ENCODE measurements at regions not wholly inside any gene's neighbourhood (a gene's known extent, or its start where the extent isn't known, plus 50 kb on each side); places are given as distances from the start of the nearest gene placed in this dataset.
A peak's percentile ranks its signal among the peaks of the same experiment; 100 is the strongest.

DNA sequence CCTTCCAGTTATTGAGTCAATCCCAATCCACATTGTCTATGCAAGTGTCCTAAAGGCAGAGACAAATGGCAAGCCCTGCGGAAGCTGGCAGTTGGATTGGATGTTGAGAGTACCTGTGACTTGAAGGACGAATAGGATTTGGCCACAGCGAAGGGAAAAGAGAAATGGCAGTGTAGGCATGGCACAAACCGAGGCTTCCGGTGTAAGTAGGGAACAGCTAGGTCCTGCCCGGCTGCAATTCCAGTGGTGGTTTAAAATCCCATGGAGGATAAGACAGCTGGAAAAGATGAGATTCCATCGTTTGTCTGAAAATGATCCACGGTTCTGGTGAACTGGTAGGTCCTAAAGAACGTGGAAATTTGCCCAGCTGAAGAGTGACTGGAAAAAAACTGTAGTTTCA is 296.2 kb downstream of the TCERG1L start:
- Histone ChIP-seq H3K27me3 (ENCODE audit: insufficient read depth, low read length, poor library complexity) (no peaks in the 10 kb centered on the region), H4K5ac (ENCODE audit: low read length) (no peak overlapping the region), H3K56ac (ENCODE audit: low read length) (no peak overlapping the region), H3K4me3 (ENCODE audit: low read length) (no peak overlapping the region), H2BK5ac (ENCODE audit: low read length) (no peak overlapping the region), H3K4me1 (ENCODE audit: control insufficient read depth, low read depth, low read length) (peaks cover 4% of the 10 kb centered on the region), H3K36me3 (ENCODE audit: control insufficient read depth, insufficient read depth, low read length) (no peaks in the 10 kb centered on the region), H2AK5ac (ENCODE audit: low read length) (no peak overlapping the region), H3K18ac (ENCODE audit: low read length) (no peak overlapping the region), H3K23ac (ENCODE audit: low read length) (no peak overlapping the region), H3K9ac (ENCODE audit: low read length) (no peak overlapping the region), H2BK15ac (replicated peaks; ENCODE audit: low read depth) (no peak overlapping the region), H3K4me2 (ENCODE audit: low read length) (no peak overlapping the region), H2BK120ac (ENCODE audit: low read depth, low read length) (no peak overlapping the region), H3K27ac (ENCODE audit: low read depth, low read length) (no peak overlapping the region), H3K79me2 (ENCODE audit: control insufficient read depth, insufficient read depth, low read length) (no peaks in the 10 kb centered on the region), H3K4ac (ENCODE audit: low read depth, low read length) (no peak overlapping the region), H3K79me1 (ENCODE audit: low read length) (no peaks in the 10 kb centered on the region), H4K8ac (ENCODE audit: low read depth, low read length) (no peak overlapping the region)
- DNase-seq, result no peak
- no CpG with 5 or more reads among the region's 9 CpGs for WGBS (ENCODE audit: extremely low coverage, insufficient coverage, low lambda C conversion rate)

DNA sequence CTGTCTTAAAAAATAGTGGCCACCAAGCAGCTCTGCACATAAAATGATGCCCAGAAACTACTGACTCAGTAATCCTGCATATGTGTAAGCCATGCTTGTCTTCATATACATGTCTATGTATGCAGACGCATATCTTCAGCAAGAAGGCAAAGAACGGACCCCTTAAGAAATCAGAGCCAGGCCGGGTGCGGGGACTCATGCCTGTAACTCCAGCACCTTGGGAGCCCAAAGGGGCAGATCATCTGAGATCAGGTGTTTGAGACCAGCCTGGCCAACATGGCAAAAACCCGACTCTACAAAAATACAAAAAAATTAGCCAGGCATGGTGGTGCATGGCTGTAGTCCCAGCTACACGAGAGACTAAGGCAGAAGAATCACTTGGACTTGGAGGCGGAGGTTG is 295.0 kb downstream of the TCERG1L start:
- WGBS (ENCODE audit: extremely low coverage, insufficient coverage, low lambda C conversion rate), result no CpG with 5 or more reads among the region's 7 CpGs
- Histone ChIP-seq H3K27me3 (ENCODE audit: insufficient read depth, low read length, poor library complexity) (no peaks in the 10 kb centered on the region), H2BK5ac (ENCODE audit: low read length) (no peak overlapping the region), H2BK15ac (replicated peaks; ENCODE audit: low read depth) (no peak overlapping the region), H3K4me3 (ENCODE audit: low read length) (no peak overlapping the region), H4K5ac (ENCODE audit: low read length) (no peak overlapping the region), H3K36me3 (ENCODE audit: control insufficient read depth, insufficient read depth, low read length) (no peaks in the 10 kb centered on the region), H3K56ac (ENCODE audit: low read length) (no peak overlapping the region), H3K27ac (ENCODE audit: low read depth, low read length) (no peak overlapping the region), H3K79me1 (ENCODE audit: low read length) (no peaks in the 10 kb centered on the region), H3K4me1 (ENCODE audit: control insufficient read depth, low read depth, low read length) (peaks cover 4% of the 10 kb centered on the region), H3K4me2 (ENCODE audit: low read length) (no peak overlapping the region), H2AK5ac (ENCODE audit: low read length) (no peak overlapping the region), H4K8ac (ENCODE audit: low read depth, low read length) (no peak overlapping the region), H3K79me2 (ENCODE audit: control insufficient read depth, insufficient read depth, low read length) (no peaks in the 10 kb centered on the region), H3K4ac (ENCODE audit: low read depth, low read length) (no peak overlapping the region), H3K18ac (ENCODE audit: low read length) (no peak overlapping the region), H2BK120ac (ENCODE audit: low read depth, low read length) (no peak overlapping the region), H3K9ac (ENCODE audit: low read length) (no peak overlapping the region), H3K23ac (ENCODE audit: low read length) (no peak overlapping the region)
- DNase-seq, result no peak

DNA sequence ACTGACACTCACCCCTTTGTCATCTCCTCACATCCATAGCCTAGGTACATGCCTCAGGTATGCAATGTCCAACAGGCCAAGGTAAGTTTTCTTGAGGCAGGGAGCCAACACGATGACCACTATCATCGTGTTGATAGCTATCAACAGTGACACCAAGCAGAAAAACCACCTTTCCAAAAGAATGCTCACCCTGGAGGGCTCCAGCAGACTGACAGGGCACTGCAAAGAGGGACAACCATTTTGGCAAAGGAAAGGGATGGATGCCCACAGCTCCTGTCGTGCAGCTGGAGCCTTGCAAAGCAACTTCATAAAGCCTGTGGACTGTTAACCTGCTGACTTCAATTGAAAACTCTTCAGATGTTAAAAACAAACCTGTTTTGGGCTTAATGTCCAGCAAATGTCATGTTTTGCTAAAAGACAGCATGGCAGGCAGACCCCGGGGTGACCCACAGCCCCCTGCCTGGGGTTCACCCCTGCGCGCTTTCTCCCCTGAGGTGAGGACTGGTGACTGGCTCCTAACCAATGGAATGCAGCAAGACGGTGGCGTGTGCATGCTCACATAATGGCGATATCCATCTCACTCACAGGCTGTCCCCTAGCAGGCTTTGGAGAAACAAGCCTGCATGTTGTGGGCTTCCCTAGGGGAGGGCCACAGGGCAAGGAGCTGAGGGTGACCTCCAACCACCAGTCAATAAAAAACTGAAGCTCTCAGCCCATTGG is 293.8 kb downstream of the TCERG1L start:
- peaks cover 4% of the 10 kb centered on the region for H3K4me1 ChIP-seq (ENCODE audit: control insufficient read depth, low read depth, low read length)
- no peak overlapping the region for H2AK5ac ChIP-seq (ENCODE audit: low read length)
- no peak overlapping the region for H4K5ac ChIP-seq (ENCODE audit: low read length)
- no peak overlapping the region for H3K4me3 ChIP-seq (ENCODE audit: low read length)
- no peak overlapping the region for H3K23ac ChIP-seq (ENCODE audit: low read length)
- H3K4ac ChIP-seq (ENCODE audit: low read depth, low read length), result no peak overlapping the region
- no peak overlapping the region for H4K8ac ChIP-seq (ENCODE audit: low read depth, low read length)
- no peak overlapping the region for H3K18ac ChIP-seq (ENCODE audit: low read length)
- no peak overlapping the region for H3K4me2 ChIP-seq (ENCODE audit: low read length)
- H2BK120ac ChIP-seq (ENCODE audit: low read depth, low read length), result no peak overlapping the region
- H3K79me2 ChIP-seq (ENCODE audit: control insufficient read depth, insufficient read depth, low read length), result no peaks in the 10 kb centered on the region
- no peaks in the 10 kb centered on the region for H3K79me1 ChIP-seq (ENCODE audit: low read length)
- H3K27me3 ChIP-seq (ENCODE audit: insufficient read depth, low read length, poor library complexity), result no peaks in the 10 kb centered on the region
- WGBS (ENCODE audit: extremely low coverage, insufficient coverage, low lambda C conversion rate), result no CpG with 5 or more reads among the region's 9 CpGs
- no peak overlapping the region for H3K9ac ChIP-seq (ENCODE audit: low read length)
- no peak for DNase-seq
- no peak overlapping the region for H3K27ac ChIP-seq (ENCODE audit: low read depth, low read length)
- no peak overlapping the region for H2BK15ac ChIP-seq (replicated peaks; ENCODE audit: low read depth)
- no peaks in the 10 kb centered on the region for H3K36me3 ChIP-seq (ENCODE audit: control insufficient read depth, insufficient read depth, low read length)
- no peak overlapping the region for H3K56ac ChIP-seq (ENCODE audit: low read length)
- no peak overlapping the region for H2BK5ac ChIP-seq (ENCODE audit: low read length)

DNA sequence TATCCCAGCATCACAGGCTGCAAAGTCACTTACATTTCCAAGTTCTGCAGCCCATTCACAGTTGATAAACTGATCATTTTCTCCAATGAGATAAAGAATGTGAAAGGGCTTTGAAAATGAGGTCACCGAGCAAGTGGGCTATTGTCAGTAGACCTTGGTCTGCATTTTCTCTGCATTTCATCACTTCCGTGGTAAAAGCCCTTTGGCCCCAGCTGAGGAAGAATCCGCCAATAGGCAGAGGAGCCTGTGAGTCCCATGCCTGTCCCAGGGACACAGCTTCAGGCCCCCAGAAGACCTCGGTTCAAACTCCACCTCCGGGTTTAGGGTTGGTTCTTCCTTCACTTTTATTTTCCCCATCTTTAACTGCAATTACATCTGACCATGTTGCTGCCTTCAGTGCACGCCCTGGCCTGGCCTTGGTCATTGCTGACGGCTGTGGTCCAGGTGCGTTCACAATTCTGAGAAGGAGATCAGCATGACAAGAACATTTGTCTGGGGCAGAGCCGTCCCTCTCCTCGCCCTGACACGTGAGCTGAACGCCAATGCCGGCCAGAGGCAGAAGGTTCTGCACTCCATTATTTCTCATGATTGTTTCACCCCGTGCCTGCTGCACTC is 292.5 kb downstream of the TCERG1L start:
- Histone ChIP-seq H4K8ac (ENCODE audit: low read depth, low read length) (no peak overlapping the region), H3K23ac (ENCODE audit: low read length) (no peak overlapping the region), H2BK120ac (ENCODE audit: low read depth, low read length) (no peak overlapping the region), H4K5ac (ENCODE audit: low read length) (no peak overlapping the region), H3K4ac (ENCODE audit: low read depth, low read length) (no peak overlapping the region), H3K36me3 (ENCODE audit: control insufficient read depth, insufficient read depth, low read length) (no peaks in the 10 kb centered on the region), H3K4me3 (ENCODE audit: low read length) (no peak overlapping the region), H3K18ac (ENCODE audit: low read length) (no peak overlapping the region), H2BK5ac (ENCODE audit: low read length) (no peak overlapping the region), H3K79me1 (ENCODE audit: low read length) (no peaks in the 10 kb centered on the region), H2AK5ac (ENCODE audit: low read length) (no peak overlapping the region), H3K27me3 (ENCODE audit: insufficient read depth, low read length, poor library complexity) (no peaks in the 10 kb centered on the region), H2BK15ac (replicated peaks; ENCODE audit: low read depth) (no peak overlapping the region), H3K56ac (ENCODE audit: low read length) (no peak overlapping the region), H3K79me2 (ENCODE audit: control insufficient read depth, insufficient read depth, low read length) (no peaks in the 10 kb centered on the region), H3K27ac (ENCODE audit: low read depth, low read length) (no peak overlapping the region), H3K9ac (ENCODE audit: low read length) (no peak overlapping the region), H3K4me2 (ENCODE audit: low read length) (no peak overlapping the region), H3K4me1 (ENCODE audit: control insufficient read depth, low read depth, low read length) (peaks cover 4% of the 10 kb centered on the region)
- DNase-seq, result peak; percentile 95
- no CpG with 5 or more reads among the region's 14 CpGs for WGBS (ENCODE audit: extremely low coverage, insufficient coverage, low lambda C conversion rate)

DNA sequence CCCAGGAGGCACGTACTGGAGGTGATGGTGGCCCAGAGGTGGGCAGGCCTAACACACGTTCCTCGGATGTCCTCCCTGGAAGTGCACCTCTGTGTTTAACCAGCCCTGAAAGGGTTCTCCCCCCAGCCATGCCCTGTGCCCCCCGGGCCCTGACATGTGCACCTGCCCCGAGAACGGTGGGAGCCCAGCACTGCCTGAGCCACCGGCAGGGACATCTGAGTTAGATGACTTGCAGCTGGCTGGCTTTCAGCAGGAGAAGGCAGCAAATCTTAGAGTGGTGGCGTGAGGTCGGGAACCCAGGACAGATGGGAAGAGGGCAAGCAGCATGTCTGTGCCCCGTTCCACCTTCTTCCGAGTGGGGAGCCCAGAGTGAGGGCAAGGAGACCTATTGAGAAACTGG is 291.8 kb downstream of the TCERG1L start:
- no CpG with 5 or more reads among the region's 11 CpGs for WGBS (ENCODE audit: extremely low coverage, insufficient coverage, low lambda C conversion rate)
- Histone ChIP-seq H2BK120ac (ENCODE audit: low read depth, low read length) (no peak overlapping the region), H3K4me1 (ENCODE audit: control insufficient read depth, low read depth, low read length) (peaks cover 4% of the 10 kb centered on the region), H4K5ac (ENCODE audit: low read length) (no peak overlapping the region), H3K27me3 (ENCODE audit: insufficient read depth, low read length, poor library complexity) (no peaks in the 10 kb centered on the region), H3K36me3 (ENCODE audit: control insufficient read depth, insufficient read depth, low read length) (no peaks in the 10 kb centered on the region), H3K18ac (ENCODE audit: low read length) (no peak overlapping the region), H3K23ac (ENCODE audit: low read length) (no peak overlapping the region), H3K27ac (ENCODE audit: low read depth, low read length) (no peak overlapping the region), H3K4me3 (ENCODE audit: low read length) (no peak overlapping the region), H3K79me2 (ENCODE audit: control insufficient read depth, insufficient read depth, low read length) (no peaks in the 10 kb centered on the region), H3K79me1 (ENCODE audit: low read length) (no peaks in the 10 kb centered on the region), H4K8ac (ENCODE audit: low read depth, low read length) (no peak overlapping the region), H3K9ac (ENCODE audit: low read length) (no peak overlapping the region), H3K4ac (ENCODE audit: low read depth, low read length) (no peak overlapping the region), H2BK15ac (replicated peaks; ENCODE audit: low read depth) (no peak overlapping the region), H2BK5ac (ENCODE audit: low read length) (no peak overlapping the region), H3K4me2 (ENCODE audit: low read length) (no peak overlapping the region), H2AK5ac (ENCODE audit: low read length) (no peak overlapping the region), H3K56ac (ENCODE audit: low read length) (no peak overlapping the region)
- no peak for DNase-seq

DNA sequence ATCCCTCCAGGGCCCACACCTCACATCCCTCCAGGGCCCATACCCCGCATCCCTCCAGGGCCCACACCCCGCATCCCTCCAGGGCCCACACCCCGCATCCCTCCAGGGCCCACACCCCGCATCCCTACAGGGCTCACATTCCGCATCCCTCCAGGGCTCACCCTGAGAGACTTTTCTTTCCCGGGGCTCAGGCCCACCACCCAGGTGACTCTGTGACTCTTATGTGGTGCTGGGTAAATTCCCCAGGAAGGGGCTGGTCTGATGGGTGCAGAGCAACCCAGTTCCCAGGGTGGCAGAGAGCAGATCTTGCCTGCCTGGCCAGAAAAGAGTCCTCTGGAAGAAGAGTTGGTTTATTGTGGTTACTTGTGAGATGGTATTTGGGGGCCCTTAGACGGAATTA is 290.7 kb downstream of the TCERG1L start:
- no peak overlapping the region for H3K4me2 ChIP-seq (ENCODE audit: low read length)
- no peak overlapping the region for H2BK5ac ChIP-seq (ENCODE audit: low read length)
- no peak overlapping the region for H3K9ac ChIP-seq (ENCODE audit: low read length)
- no peak overlapping the region for H3K56ac ChIP-seq (ENCODE audit: low read length)
- H3K18ac ChIP-seq (ENCODE audit: low read length), result no peak overlapping the region
- no peak overlapping the region for H2BK120ac ChIP-seq (ENCODE audit: low read depth, low read length)
- no peak overlapping the region for H2AK5ac ChIP-seq (ENCODE audit: low read length)
- no peak overlapping the region for H2BK15ac ChIP-seq (replicated peaks; ENCODE audit: low read depth)
- H3K79me2 ChIP-seq (ENCODE audit: control insufficient read depth, insufficient read depth, low read length), result no peaks in the 10 kb centered on the region
- H3K23ac ChIP-seq (ENCODE audit: low read length), result no peak overlapping the region
- H3K36me3 ChIP-seq (ENCODE audit: control insufficient read depth, insufficient read depth, low read length), result no peaks in the 10 kb centered on the region
- H4K8ac ChIP-seq (ENCODE audit: low read depth, low read length), result no peak overlapping the region
- H4K5ac ChIP-seq (ENCODE audit: low read length), result no peak overlapping the region
- H3K79me1 ChIP-seq (ENCODE audit: low read length), result no peaks in the 10 kb centered on the region
- H3K4me1 ChIP-seq (ENCODE audit: control insufficient read depth, low read depth, low read length), result peaks cover 4% of the 10 kb centered on the region
- no peak overlapping the region for H3K4ac ChIP-seq (ENCODE audit: low read depth, low read length)
- no peak overlapping the region for H3K4me3 ChIP-seq (ENCODE audit: low read length)
- no peak for DNase-seq
- H3K27me3 ChIP-seq (ENCODE audit: insufficient read depth, low read length, poor library complexity), result no peaks in the 10 kb centered on the region
- WGBS (ENCODE audit: extremely low coverage, insufficient coverage, low lambda C conversion rate), result no CpG with 5 or more reads among the region's 7 CpGs
- H3K27ac ChIP-seq (ENCODE audit: low read depth, low read length), result no peak overlapping the region

Data from mesendoderm (in vitro differentiated cells).